Ascending aorta (tissue), 2 donors: ENCODE measurements at regions not wholly inside any gene's neighbourhood (a gene's known extent, or its start where the extent isn't known, plus 50 kb on each side); places are given as distances from the start of the nearest gene placed in this dataset.
A peak's percentile ranks its signal among the peaks of the same experiment; 100 is the strongest.

Experiments
- DNase-seq, 2 donors: peaks; one replicate each; pipeline ENCODE4 v3.0.0-alpha.2; 2019; ENCODE audit warnings: low spot score in 2 of 2
- H3K27ac ChIP-seq, 2 donors: fragments of 200-600 bp; sonication (generic); one replicate each; pipeline ENCODE4 v1.5.1; 2016 to 2017; ENCODE audit warnings: mild to moderate bottlenecking in 1 of 2
- H3K27me3 ChIP-seq: fragments of 200-600 bp; sonication (generic); one replicate; pipeline ENCODE4 v1.5.1; 2017
- H3K36me3 ChIP-seq, 2 donors: fragments of 200-600 bp; sonication (generic); one replicate each; pipeline ENCODE4 v1.5.1; 2016
- H3K4me1 ChIP-seq, 2 donors: fragments of 200-600 bp; sonication (generic); one replicate each; pipeline ENCODE4 v1.5.1; 2016 to 2017; ENCODE audit warnings: mild to moderate bottlenecking in 1 of 2
- H3K4me3 ChIP-seq, 2 donors: fragments of 200-600 bp; sonication (generic); one replicate each; pipeline ENCODE4 v1.5.1; 2016 to 2017; ENCODE audit warnings: mild to moderate bottlenecking in 1 of 2
- H3K9me3 ChIP-seq, 2 donors: fragments of 200-600 bp; sonication (generic); one replicate each; pipeline ENCODE4 v1.5.1; 2016
- CTCF ChIP-seq, 3 experiments: fragments of 200-600 bp in 2 of 3; fragments of 450-650 bp in 1 of 3; sonication (generic) in 2 of 3; IDR thresholded peaks; one replicate each; pipeline ENCODE4 v1.5.1; 2016 to 2019; ENCODE audit warnings: antibody characterized with exemption in 3 of 3, mild to moderate bottlenecking in 1 of 3, moderate library complexity in 1 of 3
- intact Hi-C: fragments of 100-400 bp; cut with DNase I; formaldehyde crosslinking; loops from one replicate; pipeline ENCODE4 v1.15.1; 2023

- Histone ChIP-seq H3K9me3 (no peaks in the 10 kb centered on the region), H3K4me1 (no peaks in the 10 kb centered on the region), H3K27me3 (no peaks in the 10 kb centered on the region), H3K27ac (no peak overlapping the region), H3K36me3 (peaks cover 0 to 4% of the 10 kb centered on the region in 2 donors), H3K4me3 (no peak overlapping the region)
- TF ChIP-seq CTCF (IDR thresholded peaks at IDR 0.05): no peak
- intact Hi-C loops: no loop called here
- DNase-seq: no peak
Observed at GRCh38 chr14:71680736-71681387, 251.4 kb upstream of the RGS6 start.

- H3K4me1 ChIP-seq: peaks cover 0 to 10% of the 10 kb centered on the region in 2 donors
- no peak for DNase-seq
- intact Hi-C loops: no loop called here
- H3K27ac ChIP-seq: no peak overlapping the region
- no peaks in the 10 kb centered on the region for H3K9me3 ChIP-seq
- no peaks in the 10 kb centered on the region for H3K36me3 ChIP-seq
- H3K4me3 ChIP-seq: no peak overlapping the region
- H3K27me3 ChIP-seq: no peaks in the 10 kb centered on the region
- TF ChIP-seq CTCF (IDR thresholded peaks at IDR 0.05): no peak
Observed at GRCh38 chr14:71682337-71682736, 249.9 kb upstream of the RGS6 start.

GRCh38 chr14:71684323-71684722 lies 247.9 kb upstream of the RGS6 start:
- DNase-seq: no peak
- Histone ChIP-seq H3K4me1 (peaks cover 0 to 15% of the 10 kb centered on the region in 2 donors), H3K36me3 (no peaks in the 10 kb centered on the region), H3K27me3 (no peaks in the 10 kb centered on the region), H3K4me3 (no peak overlapping the region), H3K9me3 (no peaks in the 10 kb centered on the region), H3K27ac (no peak overlapping the region)
- intact Hi-C loops: no loop called here
- TF ChIP-seq CTCF (IDR thresholded peaks at IDR 0.05): no peak

- Histone ChIP-seq H3K4me1 (peaks cover 0 to 15% of the 10 kb centered on the region in 2 donors), H3K27me3 (no peaks in the 10 kb centered on the region), H3K36me3 (peaks cover 0 to 4% of the 10 kb centered on the region in 2 donors), H3K4me3 (no peak overlapping the region), H3K27ac (peak overlapping the region; percentile 63 to 80), H3K9me3 (no peaks in the 10 kb centered on the region)
- peak in 1 of 2 donors; percentile 75 for DNase-seq
- intact Hi-C loops: no loop called here
- TF ChIP-seq CTCF (IDR thresholded peaks at IDR 0.05): no peak
Observed at GRCh38 chr14:71686677-71687076, 245.6 kb upstream of the RGS6 start.

- Histone ChIP-seq H3K36me3 (peaks cover 0 to 4% of the 10 kb centered on the region in 2 donors), H3K9me3 (no peaks in the 10 kb centered on the region), H3K4me3 (no peak overlapping the region), H3K27ac (peak overlapping the region; percentile 63 to 80), H3K27me3 (no peaks in the 10 kb centered on the region), H3K4me1 (peaks cover 0 to 16% of the 10 kb centered on the region in 2 donors)
- intact Hi-C loops: no loop called here
- TF ChIP-seq CTCF (IDR thresholded peaks at IDR 0.05): no peak
- no peak for DNase-seq
Observed at GRCh38 chr14:71687166-71687831, 244.9 kb upstream of the RGS6 start.
